Ishikawa (cell line): ENCODE measurements at regions not wholly inside any gene's neighbourhood (a gene's known extent, or its start where the extent isn't known, plus 50 kb on each side); places are given as distances from the start of the nearest gene placed in this dataset.

Source experiments
- CEBPB ChIP-seq: IDR thresholded peaks from 2 replicates; pipeline ENCODE4 v1.6.1; 2012
- EGR1 ChIP-seq: IDR thresholded peaks from 2 replicates; pipeline ENCODE4 v1.6.1; 2012
- EP300 ChIP-seq: IDR thresholded peaks from 2 replicates; pipeline ENCODE4 v1.6.1; 2012; ENCODE audit warnings: borderline replicate concordance
- REST ChIP-seq: IDR thresholded peaks from 2 replicates; pipeline ENCODE4 v1.6.1; 2012; ENCODE audit warnings: low read depth, mild to moderate bottlenecking
- TCF12 ChIP-seq: IDR thresholded peaks from 2 replicates; pipeline ENCODE4 v1.6.1; 2012; ENCODE audit warnings: low read depth
- TF ChIP-seq, protein P1 (sequence below): IDR thresholded peaks from 2 replicates; pipeline ENCODE4 v1.6.1; 2012

DNA sequence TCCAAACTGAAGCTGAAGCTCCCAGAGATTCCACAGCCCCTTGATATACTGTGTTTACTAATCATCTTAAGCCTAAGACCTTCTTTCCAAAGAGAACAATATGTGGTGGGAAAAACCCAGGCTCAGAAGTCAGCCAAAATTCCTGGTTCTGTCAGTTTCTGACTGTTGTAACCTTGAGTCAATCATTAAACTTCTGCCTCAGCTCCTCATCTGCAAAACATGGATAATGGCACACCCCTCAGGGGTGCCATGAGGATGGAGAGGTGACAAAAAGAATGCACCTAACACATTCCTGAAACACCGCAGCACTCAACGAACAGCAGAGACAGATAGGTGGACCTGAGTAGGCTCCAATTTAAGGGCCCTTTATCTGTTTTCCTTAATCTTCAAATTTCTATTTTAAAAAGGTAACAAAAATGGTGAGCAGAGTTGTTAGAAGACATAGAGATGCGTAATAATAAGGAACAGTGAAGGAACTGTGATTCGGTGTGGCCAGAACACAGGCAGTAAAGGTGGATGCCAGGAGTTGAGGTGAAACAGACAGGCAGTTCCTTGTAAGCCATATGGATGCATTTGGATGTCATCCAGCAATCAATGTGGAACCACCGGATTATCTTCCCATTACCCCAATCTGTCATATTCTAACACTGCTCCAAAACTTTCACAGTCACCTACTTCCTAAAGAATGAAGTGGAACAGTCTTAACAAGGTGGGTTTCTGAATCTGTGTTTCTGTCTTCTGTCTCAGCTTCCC, 56.6 kb upstream of the DOCK9 start:
- TF ChIP-seq CEBPB = no peak
- TF ChIP-seq REST = no peak
- TF ChIP-seq, protein P1, sequence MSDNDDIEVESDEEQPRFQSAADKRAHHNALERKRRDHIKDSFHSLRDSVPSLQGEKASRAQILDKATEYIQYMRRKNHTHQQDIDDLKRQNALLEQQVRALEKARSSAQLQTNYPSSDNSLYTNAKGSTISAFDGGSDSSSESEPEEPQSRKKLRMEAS = no peak
- no peak for TF ChIP-seq TCF12
- TF ChIP-seq EGR1 = no peak
- no peak for TF ChIP-seq EP300
